Type B pancreatic cell (in vitro differentiated cells): ENCODE measurements at regions not wholly inside any gene's neighbourhood (a gene's known extent, or its start where the extent isn't known, plus 50 kb on each side); places are given as distances from the start of the nearest gene placed in this dataset.

Experiments
- DNase-seq: peaks from one replicate; pipeline ENCODE4 v3.0.0; 2021; ENCODE audit warnings: mixed read lengths; ENCODE audit not compliant: unreplicated experiment; ENCODE audit errors: extremely low spot score
- H3K27ac Mint-ChIP-seq: 2 replicates; pipeline ENCODE4 v1.8.0; 2021; ENCODE audit warnings: mild to moderate bottlenecking, mixed read lengths
- H3K27me3 Mint-ChIP-seq: 2 replicates; pipeline ENCODE4 v1.8.0; 2021; ENCODE audit warnings: mixed read lengths
- H3K36me3 Mint-ChIP-seq: 2 replicates; pipeline ENCODE4 v1.8.0; 2021; ENCODE audit warnings: mixed read lengths
- H3K4me1 Mint-ChIP-seq: one replicate; pipeline ENCODE4 v1.8.0; 2021; ENCODE audit warnings: mixed read lengths; ENCODE audit not compliant: unreplicated experiment
- H3K4me3 Mint-ChIP-seq: 2 replicates; pipeline ENCODE4 v1.8.0; 2021; ENCODE audit warnings: mild to moderate bottlenecking, mixed read lengths
- H3K9me3 Mint-ChIP-seq: 2 replicates; pipeline ENCODE4 v1.8.0; 2021; ENCODE audit warnings: mixed read lengths
- CTCF ChIP-seq: fragments of 200-600 bp; sonication (generic); conservative IDR thresholded peaks from 2 replicates; pipeline ENCODE4 v1.5.0; 2021; ENCODE audit warnings: antibody characterized with exemption, mild to moderate bottlenecking

DNA sequence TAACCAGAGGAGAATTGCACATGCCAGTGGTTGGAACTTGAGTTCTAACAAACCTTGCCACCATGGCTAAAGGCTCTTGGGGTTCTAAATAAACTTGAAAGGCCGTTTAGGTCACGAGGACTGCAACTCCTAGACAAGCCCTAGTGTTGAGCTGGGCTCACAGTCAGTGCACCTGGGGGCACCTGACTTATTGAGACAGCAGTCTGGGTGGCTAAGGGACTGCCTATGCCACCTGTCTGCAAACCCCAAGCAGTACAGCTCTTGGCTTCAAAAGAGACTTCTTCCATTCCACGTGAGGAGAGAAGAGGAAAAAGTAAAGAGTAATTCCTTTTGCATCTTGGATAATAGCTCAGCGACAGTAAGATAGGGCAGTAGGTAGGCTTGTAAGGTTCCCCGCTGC lies 765.6 kb upstream of the FOXG1 start:
- no peak overlapping the region for H3K4me3 Mint-ChIP-seq
- H3K27me3 Mint-ChIP-seq = no peaks in the 10 kb centered on the region
- H3K36me3 Mint-ChIP-seq = no peaks in the 10 kb centered on the region
- no peak for DNase-seq
- H3K4me1 Mint-ChIP-seq = no peaks in the 10 kb centered on the region
- H3K27ac Mint-ChIP-seq = no peak overlapping the region
- no peaks in the 10 kb centered on the region for H3K9me3 Mint-ChIP-seq
- TF ChIP-seq CTCF = no peak

GRCh38 chr14:28012629-28013415 lies 753.8 kb upstream of the FOXG1 start:
- H3K4me1 Mint-ChIP-seq = no peaks in the 10 kb centered on the region
- peaks cover 7% of the 10 kb centered on the region for H3K9me3 Mint-ChIP-seq
- no peak for DNase-seq
- H3K27me3 Mint-ChIP-seq = no peaks in the 10 kb centered on the region
- no peak overlapping the region for H3K27ac Mint-ChIP-seq
- H3K36me3 Mint-ChIP-seq = no peaks in the 10 kb centered on the region
- no peak overlapping the region for H3K4me3 Mint-ChIP-seq
- TF ChIP-seq CTCF = no peak

DNA sequence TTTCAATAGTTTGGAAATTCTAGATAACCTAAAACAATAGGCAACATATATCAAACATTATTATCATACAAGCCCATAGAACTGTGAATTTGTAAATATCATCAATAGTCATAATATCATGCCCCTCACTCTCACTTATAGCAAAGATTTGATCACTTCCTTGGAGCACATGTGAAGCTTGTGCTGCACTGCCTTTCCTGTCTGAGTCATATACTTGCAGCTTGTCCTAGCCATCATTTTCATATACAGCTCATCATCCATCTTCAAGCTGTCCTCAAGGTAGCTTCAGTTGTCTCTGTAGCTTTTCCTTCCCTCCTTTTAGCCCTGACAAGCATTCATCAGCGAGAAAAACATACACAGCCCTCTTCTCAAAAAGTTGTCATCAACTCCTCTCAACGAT lies 746.5 kb upstream of the FOXG1 start:
- no peak for DNase-seq
- H3K4me3 Mint-ChIP-seq = no peak overlapping the region
- TF ChIP-seq CTCF = no peak
- H3K27me3 Mint-ChIP-seq = no peaks in the 10 kb centered on the region
- H3K36me3 Mint-ChIP-seq = no peaks in the 10 kb centered on the region
- H3K4me1 Mint-ChIP-seq = no peaks in the 10 kb centered on the region
- H3K27ac Mint-ChIP-seq = no peak overlapping the region
- peaks cover 4% of the 10 kb centered on the region for H3K9me3 Mint-ChIP-seq

- no peaks in the 10 kb centered on the region for H3K36me3 Mint-ChIP-seq
- no peaks in the 10 kb centered on the region for H3K9me3 Mint-ChIP-seq
- no peaks in the 10 kb centered on the region for H3K4me1 Mint-ChIP-seq
- no peaks in the 10 kb centered on the region for H3K27me3 Mint-ChIP-seq
- DNase-seq = no peak
- no peak overlapping the region for H3K4me3 Mint-ChIP-seq
- TF ChIP-seq CTCF = no peak
- H3K27ac Mint-ChIP-seq = no peak overlapping the region
Measured at GRCh38 chr14:28023853-28024252, 742.7 kb upstream of the FOXG1 start.

GRCh38 chr14:28052251-28052650 lies 714.3 kb upstream of the FOXG1 start:
- DNase-seq = no peak
- H3K4me3 Mint-ChIP-seq = no peak overlapping the region
- no peaks in the 10 kb centered on the region for H3K27me3 Mint-ChIP-seq
- H3K27ac Mint-ChIP-seq = no peak overlapping the region
- no peaks in the 10 kb centered on the region for H3K4me1 Mint-ChIP-seq
- no peaks in the 10 kb centered on the region for H3K36me3 Mint-ChIP-seq
- no peak for TF ChIP-seq CTCF
- H3K9me3 Mint-ChIP-seq = no peaks in the 10 kb centered on the region

GRCh38 chr14:28055008-28055407 lies 711.6 kb upstream of the FOXG1 start:
- no peak for TF ChIP-seq CTCF
- H3K36me3 Mint-ChIP-seq = no peaks in the 10 kb centered on the region
- H3K4me3 Mint-ChIP-seq = no peak overlapping the region
- no peaks in the 10 kb centered on the region for H3K4me1 Mint-ChIP-seq
- DNase-seq = no peak
- no peaks in the 10 kb centered on the region for H3K9me3 Mint-ChIP-seq
- H3K27me3 Mint-ChIP-seq = no peaks in the 10 kb centered on the region
- no peak overlapping the region for H3K27ac Mint-ChIP-seq
